Cardiac septum (tissue), 1 donor: ENCODE measurements at regions not wholly inside any gene's neighbourhood (a gene's known extent, or its start where the extent isn't known, plus 50 kb on each side); places are given as distances from the start of the nearest gene placed in this dataset.
"Not testable (repeated sequence)": the region's sequence is repeated elsewhere in the genome, so short reads cannot be mapped to it uniquely, and the experiment has no call there.

Experiments
- DNase-seq: peaks from one replicate; pipeline ENCODE4 v3.0.0-alpha.2; 2020; ENCODE audit warnings: low spot score
- intact Hi-C: fragments of 100-400 bp; cut with DNase I; formaldehyde crosslinking; loops from one replicate; pipeline ENCODE4 v1.14.0; 2022
- donor health status: DM: no; HTN: no; CAD: no.

DNA sequence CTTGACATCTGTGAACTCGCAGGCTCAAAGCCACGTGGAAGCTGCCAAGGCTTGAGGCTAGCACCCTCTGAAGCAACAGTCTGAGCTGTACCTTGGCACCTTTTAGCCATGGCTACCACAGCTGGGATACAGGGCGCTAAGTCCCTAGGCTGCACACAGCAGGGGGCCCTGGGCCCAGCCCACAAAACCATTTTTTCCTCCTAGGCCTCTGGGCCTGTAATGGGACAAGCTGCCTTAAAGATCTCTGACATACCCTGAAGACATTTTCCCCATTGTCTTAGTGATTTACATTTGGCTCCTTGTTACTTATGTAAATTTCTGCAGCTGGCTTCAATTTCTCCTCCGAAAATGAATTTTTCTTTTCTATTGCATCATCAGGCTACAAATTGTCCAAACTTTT is 455.9 kb downstream of the TDRD3 start:
- no peak for DNase-seq
- intact Hi-C loops = no loop called here

DNA sequence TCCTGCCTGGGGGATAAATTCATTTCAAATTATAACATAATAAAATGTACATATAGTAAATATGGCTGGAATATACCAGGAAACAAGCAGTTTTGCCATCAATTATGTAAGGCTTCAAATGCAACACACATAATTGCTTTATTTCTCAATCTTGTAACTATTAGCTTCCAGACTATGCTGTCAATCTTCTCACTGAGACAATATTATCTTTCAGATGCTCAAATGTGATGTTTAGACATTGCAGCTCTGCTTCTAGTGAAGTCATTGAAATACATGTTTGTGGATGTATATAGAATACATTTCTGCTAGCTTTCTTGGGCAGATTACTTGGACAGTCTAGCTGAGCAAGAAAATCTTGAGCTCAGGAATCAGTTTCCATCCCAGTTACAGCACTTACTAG is 454.4 kb downstream of the TDRD3 start:
- DNase-seq = no peak
- intact Hi-C loops = no loop called here

GRCh38 chr13:60850526-60850925 is 453.5 kb downstream of the TDRD3 start:
- intact Hi-C loops = no loop called here
- no peak for DNase-seq

DNA sequence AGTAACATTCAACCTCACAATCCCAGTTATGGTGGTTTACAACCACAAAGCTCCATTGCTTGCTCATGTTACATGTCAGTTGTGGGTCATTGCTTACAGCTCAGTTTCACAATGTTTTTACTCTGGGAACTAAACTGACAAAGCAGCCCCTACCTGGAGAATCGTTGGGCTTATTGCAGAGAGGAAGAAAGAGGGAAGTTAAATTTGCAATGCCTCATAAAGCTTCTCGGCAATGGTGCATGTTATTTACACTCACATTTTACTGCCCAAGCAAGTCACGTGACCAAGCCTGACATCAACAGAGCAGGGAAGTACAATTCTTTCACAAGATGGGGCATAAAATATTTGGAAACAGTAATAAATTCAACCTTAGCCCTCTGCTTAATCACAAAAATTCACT is 441.6 kb downstream of the TDRD3 start:
- no peak for DNase-seq
- intact Hi-C loops = no loop called here

DNA sequence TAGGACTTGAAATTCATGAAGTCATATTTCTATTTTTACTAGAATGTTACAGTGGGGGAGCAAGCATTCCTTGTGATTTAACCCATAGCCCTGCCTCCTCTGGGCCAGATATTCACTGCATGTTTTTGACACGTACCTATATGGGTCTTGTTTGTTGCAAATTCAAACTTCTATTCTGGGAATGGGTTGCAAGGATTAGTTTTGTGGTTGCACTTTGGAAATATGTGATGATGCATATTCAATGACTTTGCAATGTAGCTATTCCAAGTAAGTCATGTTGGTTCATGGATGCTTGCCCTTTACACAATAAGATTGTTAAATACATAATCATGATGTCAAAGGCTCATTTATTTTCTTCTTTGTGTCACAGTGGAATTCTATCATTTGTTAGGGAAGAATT is 440.8 kb downstream of the TDRD3 start:
- DNase-seq = no peak
- intact Hi-C loops = no loop called here

- intact Hi-C loops = no loop called here
- no peak for DNase-seq
Measured at GRCh38 chr13:60836821-60837220, 439.8 kb downstream of the TDRD3 start.

DNA sequence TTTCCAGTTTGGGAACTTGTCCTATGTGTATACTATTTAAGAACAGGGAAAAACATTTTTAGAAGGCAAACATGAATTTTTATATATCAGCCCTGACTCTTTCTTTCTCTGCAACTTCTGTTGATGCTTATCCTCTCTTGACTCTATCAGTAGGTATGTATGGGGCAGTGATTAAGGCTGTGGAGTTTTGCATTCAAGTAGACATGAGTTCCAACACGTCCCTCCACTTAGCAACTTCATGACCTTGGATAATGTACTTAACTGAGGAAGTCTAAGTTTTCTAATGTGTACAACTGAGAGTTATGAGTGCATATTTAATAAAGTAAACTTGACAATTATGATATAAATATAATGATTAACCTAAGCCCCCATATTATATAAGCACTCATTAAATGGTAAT is 414.6 kb downstream of the TDRD3 start:
- no peak for DNase-seq
- intact Hi-C loops = no loop called here

GRCh38 chr13:60805640-60806039 is 408.6 kb downstream of the TDRD3 start:
- intact Hi-C loops, DNase-seq: not testable (repeated sequence)

- no peak for DNase-seq
- intact Hi-C loops = no loop called here
Measured at GRCh38 chr13:60798503-60798902, 401.5 kb downstream of the TDRD3 start.

GRCh38 chr13:60797112-60797511 is 400.1 kb downstream of the TDRD3 start:
- intact Hi-C loops = no loop called here
- DNase-seq = no peak

DNA sequence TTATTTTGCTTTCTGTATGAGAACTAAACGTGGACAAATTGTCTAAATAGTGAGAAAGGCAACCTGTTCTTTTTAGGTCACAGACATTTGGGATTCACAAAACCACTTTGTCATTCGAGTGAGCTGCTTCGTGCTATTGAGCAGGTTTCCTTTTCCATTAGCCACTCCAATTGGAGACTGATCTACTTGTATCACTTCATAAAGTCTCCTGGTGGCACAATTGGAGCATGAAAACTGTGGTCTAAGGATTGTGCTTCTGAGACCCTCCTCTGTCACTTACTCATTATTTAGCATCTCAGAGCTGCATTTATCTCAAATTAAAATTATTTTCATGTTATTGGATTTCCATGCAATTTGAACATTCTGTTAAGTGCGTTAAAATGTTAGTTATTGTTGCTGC is 397.7 kb downstream of the TDRD3 start:
- intact Hi-C loops = no loop called here
- no peak for DNase-seq

DNA sequence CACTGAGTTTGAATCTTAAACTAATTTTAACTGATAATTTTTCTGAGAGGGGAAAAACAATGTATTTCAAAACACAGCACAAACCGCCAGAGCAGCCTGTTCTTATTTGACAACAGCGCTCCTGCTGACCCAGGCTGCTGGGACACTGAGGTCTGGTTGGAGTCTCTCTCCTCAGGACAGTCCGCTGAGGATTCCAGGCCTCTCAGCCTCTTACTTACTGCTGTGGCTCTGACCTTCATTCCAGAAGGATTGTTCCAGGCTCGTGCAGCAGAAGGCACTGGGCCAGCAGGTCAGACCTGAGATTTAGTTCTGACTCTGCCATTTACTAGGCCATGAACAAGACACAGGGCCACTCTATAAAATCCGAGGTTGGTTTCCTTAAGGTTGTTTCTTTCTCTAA is 393.6 kb downstream of the TDRD3 start:
- intact Hi-C loops = no loop called here
- no peak for DNase-seq

- intact Hi-C loops = no loop called here
- no peak for DNase-seq
Measured at GRCh38 chr13:60788156-60788829, 391.3 kb downstream of the TDRD3 start.

- intact Hi-C loops = no loop called here
Measured at GRCh38 chr13:60787083-60787482, 390.1 kb downstream of the TDRD3 start.

GRCh38 chr13:60772726-60773125 is 375.7 kb downstream of the TDRD3 start:
- no peak for DNase-seq
- intact Hi-C loops = no loop called here

More at GRCh38 chr13:60787083-60787482, 390.1 kb downstream of the TDRD3 start:
- no peak for DNase-seq

DNA sequence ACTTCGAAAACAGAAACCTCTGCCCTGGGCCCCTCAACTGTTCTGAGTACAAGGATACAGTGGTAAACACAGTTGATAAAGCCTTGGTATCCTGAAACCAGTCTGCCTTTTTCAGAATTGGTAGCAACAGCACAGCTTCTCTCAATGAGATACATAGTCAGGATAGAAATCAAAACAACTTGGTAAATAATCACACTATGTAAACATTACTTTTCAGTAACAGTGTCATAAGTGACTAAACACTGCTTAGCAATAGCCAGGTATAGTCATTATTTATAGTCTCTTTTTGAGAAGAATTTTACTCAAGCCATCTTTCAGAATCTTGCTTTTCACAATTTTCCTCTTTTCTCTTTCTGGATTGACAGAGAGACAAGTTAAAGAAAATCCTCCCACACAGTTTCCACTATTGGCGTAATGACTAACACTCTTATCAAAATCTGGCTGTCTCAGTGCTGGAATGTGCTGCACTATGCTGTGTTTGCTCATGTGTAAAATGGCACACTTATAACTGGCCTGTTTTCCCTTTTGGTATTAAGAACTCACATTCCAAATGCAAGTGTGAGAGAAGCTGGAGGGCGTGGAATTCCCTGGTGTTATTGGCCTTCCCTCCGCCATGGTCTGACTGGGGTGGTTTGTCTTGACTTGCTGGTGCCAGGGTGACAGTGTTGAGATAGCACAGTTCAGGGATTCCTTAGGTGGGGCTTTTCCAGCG is 368.8 kb downstream of the TDRD3 start:
- intact Hi-C loops = no loop called here
- DNase-seq = no peak

- intact Hi-C loops = no loop called here
- no peak for DNase-seq
Measured at GRCh38 chr13:60759499-60759898, 362.5 kb downstream of the TDRD3 start.

DNA sequence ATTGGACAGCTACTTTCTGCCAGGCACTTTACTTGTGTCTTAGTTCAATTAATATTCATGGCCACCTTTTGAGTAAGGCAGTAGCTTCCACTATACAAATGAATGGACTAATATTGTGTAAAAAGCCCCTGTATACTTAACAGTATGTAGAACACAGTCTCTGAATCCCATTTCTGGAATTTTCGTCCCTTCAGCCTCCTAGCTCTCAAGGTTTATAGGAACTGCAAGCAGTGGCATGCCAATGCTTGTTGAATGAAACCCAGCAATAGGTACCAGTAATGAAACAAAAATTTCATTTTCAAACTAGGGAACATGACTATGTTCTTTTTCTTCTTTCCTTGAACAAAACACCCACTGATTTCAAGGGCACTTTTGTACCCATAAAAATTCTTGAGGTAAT is 361.6 kb downstream of the TDRD3 start:
- intact Hi-C loops = no loop called here
- DNase-seq = no peak

- DNase-seq = no peak
- intact Hi-C loops = no loop called here
Measured at GRCh38 chr13:60757501-60758215, 360.6 kb downstream of the TDRD3 start.

- intact Hi-C loops = no loop called here
- DNase-seq = no peak
Measured at GRCh38 chr13:60756306-60756705, 359.3 kb downstream of the TDRD3 start.
